GM19395 (cell line): ENCODE measurements at regions not wholly inside any gene's neighbourhood (a gene's known extent, or its start where the extent isn't known, plus 50 kb on each side); places are given as distances from the start of the nearest gene placed in this dataset.

Experiments used
- ATAC-seq: cut with Tn5 transposase; IDR thresholded peaks from one replicate; pipeline ENCODE4 v1.9.1; 2021; ENCODE audit warnings: mild to moderate bottlenecking, moderate library complexity; ENCODE audit not compliant: unreplicated experiment

DNA sequence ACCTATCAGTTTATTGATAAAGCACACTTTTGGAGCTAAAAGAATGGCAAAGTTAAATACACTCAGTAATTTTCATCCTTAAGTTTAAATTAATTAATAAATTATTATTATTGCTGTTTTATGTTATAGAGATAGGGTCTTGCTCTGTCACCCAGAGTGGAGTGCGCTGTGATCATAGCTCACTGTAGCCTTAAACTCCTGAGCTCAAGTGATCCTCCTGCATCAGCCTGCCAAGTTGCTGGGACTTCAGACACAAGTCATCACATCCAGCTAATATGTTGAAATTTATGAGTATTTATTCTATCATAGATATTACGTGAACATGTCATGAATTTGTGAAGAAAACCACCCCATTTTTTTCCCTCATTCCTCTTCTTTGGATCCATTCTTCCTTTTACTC lies 64.2 kb downstream of the GJA1 start:
- no peak for ATAC-seq

DNA sequence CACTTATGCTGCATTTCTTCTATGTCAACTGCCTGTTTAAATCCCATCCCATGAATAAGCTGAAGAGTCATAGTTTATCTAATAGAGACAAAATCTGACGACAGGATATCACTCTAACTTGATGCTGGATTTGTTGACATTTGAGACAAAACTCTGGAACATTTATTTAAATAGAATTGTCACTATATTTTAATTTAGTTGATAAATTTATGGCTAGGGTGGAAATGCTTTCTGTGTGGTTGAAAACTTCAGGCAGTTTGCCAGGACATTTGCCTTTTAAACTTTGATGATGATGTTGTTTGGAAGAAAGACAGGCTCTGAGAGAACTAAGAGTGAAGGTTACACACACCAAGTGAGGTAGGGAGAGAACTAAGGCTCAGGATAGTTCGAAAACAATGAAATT lies 68.1 kb downstream of the GJA1 start:
- no peak for ATAC-seq

DNA sequence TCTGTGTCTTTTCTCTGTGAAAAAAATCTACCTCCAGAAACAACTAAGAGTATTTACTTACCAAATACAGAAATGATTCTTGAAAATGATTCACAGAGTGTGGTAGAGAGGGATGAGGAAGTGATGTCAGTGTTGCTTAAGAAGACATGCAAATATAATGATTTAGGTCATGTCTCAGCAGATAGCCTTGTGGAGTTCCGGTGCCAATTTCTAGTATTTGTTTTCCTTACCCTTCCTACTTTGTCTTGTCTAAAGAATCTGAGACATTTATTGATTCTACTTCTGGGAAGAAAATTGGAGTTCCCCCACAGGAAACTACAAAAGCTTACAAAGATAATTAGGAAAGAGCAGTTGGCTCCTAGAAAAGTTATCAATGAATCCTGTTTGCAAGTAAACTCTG lies 68.8 kb downstream of the GJA1 start:
- ATAC-seq = no peak

DNA sequence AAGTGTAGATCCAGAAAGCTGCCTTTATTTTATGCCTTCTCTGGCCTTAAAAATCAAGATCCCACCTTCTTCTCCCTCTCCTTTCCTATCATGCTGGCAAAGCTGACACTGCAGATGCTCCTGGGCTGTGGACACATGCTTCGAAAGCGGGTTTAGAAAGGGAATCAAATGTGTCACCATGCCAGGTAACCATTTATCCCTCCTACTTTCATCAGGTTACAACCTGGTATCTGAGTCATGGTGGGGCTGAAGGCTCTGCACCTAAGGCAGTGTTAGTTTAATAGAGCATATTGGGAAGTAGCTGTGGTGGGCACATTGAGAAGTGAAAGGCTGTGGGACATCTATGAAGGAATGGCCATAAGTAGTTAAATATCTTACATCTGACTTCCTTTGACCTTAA lies 69.8 kb downstream of the GJA1 start:
- no peak for ATAC-seq

DNA sequence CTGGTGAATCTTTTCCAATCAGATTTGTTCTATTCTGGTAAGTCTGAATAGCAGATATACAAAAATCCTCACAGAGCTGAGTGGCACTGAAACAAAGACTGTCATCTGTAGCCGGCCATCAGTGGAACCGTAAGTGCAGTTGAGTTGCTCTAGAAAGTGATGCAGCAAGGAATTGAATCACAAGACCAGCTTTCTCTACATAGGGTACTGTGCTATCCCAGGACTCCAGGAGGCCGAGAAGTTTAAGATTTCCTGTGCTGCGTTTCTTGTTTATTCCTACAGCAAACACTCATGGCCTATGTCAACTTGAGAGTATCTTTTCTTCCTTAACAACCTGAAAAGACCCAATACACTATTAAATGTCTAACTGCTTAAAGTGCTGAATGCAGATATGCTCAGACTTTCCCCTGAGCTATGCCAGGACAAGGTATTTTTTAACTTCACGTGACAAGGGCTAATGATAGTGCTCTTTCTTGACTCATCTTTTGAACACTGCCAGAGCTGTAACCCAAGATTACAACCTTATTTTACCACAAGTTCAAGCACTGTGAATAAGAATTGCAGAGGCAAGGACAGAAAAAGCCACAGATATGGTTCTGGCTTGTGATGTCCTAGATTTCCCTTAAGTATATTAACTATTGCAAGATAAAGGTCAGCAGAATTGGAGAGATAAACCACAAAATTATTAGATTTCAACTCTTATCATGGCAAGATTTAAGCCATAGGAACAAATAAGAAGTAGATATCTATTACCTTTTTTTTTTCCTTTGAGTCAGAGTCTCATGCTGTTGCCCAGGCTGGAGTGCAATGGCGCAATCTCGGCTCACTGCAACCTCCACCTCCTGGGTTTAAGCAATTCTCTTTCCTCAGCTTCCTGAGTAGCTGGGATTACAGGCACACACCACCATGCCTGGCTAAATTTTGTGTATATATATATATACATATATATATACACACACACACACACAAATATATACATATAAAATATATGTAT lies 71.6 kb downstream of the GJA1 start:
- no peak for ATAC-seq

DNA sequence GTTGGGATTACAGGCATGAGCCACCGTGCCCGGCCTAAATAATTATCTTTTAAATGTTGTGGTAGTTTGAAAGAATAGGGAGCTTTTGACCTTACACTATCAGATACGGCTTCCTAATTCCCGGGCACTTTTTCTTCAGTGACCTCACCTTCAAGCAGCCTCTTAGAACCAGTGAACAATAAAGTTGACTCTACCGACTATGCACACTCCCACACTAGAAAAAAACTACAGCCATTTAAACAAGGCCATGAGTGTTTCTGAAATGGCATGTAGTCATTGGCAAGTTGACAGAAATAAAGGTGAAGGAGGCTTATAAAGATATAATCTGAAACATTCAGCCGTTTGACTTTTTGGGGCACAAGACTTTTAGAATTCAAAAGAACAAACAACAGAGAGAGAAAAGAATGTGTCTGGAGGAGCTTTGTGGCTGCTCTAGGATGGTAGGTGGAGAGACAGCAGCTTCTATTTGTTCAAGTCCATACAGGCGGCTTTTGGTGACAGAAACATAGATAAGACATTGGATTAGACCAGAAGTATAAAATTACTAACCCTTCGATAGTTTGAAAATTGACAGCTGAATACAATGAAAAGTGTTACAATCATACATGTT lies 75.2 kb downstream of the GJA1 start:
- no peak for ATAC-seq

DNA sequence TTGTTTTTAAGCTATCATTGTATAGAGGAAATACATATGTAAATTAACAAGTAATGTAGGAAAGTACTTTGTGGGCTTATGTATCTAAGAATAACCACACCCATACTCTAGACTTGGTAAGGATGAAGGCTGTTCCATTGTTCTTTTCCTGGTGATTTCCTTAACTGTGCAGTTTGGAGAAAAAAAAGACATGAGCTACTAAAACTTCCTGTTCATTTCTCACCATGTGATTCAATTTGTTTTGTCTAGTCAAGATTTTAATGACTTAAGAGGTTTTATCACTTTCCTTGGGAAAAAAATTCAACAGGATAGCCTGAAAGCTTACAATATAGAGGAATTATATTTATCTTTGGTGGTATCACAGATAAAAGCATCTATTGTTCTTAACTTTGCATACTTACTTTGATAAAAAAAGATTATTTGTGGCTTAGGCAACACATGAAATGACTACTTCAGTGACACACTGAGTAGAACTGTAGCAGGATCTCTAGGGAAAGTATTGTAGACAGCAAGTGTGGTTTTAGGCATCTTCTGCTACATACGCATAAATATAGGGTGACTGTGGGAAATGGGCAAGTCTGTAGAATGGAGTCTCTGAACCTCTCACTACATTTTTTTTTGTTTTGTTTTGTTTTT lies 80.3 kb downstream of the GJA1 start:
- no peak for ATAC-seq

DNA sequence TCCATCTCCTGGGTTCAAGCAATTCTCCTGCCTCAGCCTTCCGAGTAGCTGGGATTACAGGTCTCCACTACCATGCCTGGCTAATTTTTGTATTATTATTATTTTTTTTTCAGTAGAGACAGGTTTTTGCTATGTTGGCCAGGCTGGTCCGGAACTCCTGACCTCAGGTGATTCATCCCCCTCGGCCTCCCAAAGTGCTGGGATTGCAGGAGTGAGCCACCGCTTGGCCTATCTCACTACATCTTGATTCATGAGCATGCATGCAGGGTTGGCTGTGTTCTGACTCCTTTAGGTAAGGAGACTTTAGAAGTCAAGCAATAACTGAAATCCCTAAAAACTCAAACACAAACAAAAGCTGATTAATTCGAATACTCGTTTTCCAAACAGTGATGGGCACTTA lies 80.9 kb downstream of the GJA1 start:
- ATAC-seq = no peak

DNA sequence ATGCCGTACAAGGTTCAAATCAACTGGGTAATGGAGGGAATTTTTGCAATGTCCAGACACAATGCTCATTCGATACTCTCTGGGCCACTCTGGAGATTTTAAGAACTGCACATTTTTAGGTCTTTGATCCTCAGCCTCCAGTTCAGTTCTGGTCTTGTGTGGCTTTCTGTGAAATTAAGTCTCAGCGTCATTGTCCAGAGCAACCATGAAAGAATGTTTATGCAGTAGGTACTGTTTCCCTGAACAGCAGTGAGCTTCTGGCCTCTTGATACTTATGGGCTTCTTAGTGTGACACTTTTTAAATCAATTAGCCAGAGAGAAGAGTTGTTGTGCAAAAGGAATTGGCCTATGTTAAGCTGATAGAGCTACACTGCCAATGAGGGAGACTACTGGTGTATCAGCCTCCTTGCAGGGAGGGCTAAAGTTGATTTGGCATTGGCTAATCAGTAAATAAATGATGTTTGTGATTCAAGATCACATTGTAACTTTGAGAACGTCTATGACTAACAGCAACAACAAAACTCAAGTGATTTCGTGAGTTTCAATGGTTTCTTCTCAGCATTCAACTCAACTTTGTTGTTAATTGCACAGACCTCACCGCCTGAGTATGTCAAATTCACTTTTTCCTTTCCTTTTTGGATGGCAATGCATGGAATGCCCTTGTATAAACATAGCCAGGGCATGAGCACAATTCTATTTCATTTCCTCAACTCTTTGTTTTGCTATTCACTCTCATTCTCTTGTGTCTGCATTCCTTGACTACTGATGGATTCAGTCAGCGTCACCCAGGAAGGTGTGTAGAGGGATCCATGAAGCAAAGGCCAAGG lies 85.1 kb downstream of the GJA1 start:
- ATAC-seq = no peak

DNA sequence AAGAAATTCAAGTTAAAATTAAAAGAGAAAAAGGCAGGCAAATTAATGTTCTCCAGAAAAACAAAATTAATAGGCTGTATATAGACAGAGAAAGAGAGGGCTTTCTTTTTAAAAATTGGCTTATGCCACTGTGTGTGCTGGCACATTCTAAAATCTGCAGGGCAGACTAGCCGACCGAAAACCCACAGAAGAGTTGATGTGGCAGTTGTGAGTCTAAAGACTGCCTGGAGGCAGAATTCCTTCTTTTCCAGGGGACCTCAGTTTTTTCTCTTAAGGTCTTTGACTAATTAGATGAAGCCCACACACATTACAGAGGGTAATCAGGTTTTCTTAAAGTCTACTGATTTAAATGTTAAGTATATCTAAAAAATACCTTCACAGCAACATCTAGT lies 85.7 kb downstream of the GJA1 start:
- ATAC-seq = no peak

DNA sequence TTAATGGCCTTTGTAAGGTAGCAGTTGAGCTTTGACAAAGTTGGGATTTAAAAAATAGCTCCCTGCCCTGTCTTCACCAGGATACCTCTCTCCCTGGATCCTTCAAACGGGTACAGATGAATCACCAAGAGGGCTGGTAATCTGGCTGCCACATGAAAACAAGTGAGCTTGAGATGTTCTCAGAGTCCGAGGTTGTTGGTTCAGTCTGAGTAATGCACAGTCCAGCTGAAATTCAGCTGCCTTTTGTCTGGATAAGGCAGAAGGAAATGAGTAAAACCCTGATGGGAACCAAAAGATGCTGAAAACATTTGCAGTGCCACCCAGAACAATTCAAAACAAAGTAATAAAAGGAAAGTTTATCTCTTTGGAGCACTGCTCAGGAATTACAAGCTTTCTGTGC lies 86.8 kb downstream of the GJA1 start:
- ATAC-seq = no peak

DNA sequence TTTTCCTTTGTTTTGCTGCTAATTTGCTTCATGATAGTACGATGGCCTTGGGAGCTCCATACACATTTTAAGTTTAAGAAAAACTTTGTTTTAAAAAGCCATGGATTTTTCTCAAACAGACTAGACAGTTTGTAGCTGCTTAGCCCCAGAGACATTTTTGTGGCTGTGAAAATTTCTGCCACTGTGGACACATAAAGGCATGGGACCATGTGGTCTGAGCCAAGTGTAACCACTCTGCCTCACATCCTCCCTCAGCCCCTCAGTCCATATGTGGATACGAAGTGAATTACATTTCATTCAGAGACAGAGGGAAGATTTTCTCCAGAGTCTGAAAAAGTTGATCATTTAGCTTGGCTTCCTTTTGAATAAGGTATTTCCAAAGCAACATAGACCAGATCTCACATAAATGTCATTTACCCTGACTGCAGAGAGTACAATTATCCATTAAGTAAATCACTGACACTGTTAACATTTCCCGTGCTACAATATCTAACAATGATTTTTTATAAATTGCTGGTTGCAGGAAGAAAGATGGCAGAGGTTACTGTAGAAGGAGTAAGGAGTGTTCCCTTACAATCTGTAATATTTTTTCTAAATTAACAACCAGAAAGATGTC lies 87.4 kb downstream of the GJA1 start:
- ATAC-seq = no peak

DNA sequence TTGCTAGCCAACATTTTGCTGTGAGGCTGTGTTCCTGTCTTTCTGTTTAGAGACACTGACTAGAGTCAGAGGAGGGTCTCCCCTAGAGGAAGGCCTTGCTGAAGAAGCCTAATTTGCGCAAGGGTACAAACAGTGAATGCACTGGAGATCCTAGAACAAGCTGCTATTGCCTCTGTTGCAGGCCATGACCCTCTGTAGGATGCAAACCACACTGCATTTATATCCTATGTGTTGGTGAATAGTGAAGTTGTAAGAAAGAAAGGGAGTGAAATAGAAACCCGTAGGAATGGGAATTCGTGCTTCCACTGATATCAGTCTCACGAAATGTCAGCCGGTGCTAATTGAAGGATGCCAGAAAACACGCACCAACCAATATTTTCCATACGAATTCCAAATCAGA lies 88.2 kb downstream of the GJA1 start:
- no peak for ATAC-seq

DNA sequence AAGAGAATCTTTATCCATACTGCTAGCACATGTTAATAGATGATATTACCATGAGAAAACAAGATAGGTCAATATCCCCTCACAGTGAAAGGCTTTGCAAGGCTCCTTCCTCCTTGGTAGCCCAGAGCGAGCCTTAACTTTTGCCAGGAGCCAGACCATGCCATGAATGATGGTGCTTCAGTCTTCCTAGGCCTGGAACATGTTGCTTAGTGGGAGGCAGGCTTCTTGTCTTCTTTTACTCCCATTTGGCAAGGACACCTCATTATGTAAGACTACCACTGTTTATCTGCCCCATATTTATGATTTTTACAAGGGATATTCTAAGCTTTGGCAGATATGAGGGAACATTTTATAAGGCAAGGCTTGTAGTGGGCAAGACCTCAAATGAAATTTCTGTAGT lies 90.8 kb downstream of the GJA1 start:
- ATAC-seq = no peak

DNA sequence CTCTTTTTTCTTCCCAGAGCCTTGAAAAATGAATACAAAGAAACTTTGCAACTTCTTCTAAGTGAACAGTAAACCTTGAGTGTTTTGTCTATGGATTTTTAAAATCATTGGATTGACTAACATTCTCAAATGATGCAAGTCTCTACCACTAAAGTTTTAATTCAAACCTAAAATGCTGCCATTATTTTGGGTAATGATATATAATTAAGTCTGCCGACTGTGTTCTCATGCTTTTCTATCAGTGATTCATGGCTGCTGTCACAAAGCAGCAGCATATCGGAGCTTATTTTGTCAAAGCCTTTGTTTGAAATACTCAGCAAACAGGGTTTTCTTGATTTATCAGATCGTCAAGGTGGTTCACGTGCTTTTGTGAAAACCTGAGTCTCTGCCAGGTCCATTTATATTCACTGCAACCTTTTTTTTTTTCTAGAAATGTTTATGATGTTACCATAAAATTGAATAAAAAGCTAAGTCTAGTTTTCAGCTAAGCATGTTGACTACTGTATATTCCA lies 96.3 kb downstream of the GJA1 start:
- ATAC-seq = no peak

DNA sequence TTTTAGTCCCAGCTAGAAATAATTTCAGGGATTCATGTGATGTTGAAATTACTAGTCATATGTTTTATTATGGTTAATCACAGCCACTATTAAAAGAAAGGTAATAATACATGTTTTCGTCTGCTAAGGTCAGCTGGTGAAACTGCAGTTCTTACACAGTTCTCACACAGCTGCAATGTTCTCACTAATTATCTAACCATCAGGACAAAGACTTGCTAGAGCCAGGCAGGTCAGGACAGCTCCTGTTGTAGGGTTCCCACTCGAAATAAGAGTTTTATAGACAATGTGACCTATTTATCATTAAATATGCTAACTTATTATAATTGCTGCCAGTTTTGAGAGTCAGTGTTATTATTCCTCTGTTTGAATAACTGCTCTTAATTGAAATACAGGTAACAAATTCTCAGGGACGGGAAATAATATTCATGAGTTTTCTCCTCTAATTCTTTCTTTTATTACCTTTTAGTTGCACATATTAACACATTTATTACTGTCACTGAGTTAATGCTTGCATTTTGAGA lies 97.9 kb downstream of the GJA1 start:
- no peak for ATAC-seq

DNA sequence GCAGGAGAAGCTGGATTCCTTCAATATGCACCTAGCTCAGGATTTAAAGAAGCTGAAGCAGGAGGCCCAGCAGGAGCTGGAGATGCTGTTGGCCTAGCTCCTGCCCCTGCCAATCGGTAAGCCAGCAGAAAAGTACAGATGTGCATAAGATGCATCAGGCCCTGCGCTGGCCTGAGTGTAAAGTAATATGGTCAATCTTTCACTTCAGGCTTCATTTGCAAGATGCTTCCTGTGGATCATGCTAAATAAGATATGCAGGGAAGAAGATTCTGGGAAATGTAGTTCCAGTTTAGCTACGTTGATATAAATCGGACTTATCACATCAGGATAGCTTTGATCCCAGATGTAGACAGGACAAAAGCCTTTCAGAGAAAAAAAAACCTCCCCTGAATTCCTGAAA lies 100.3 kb downstream of the GJA1 start:
- ATAC-seq = no peak

DNA sequence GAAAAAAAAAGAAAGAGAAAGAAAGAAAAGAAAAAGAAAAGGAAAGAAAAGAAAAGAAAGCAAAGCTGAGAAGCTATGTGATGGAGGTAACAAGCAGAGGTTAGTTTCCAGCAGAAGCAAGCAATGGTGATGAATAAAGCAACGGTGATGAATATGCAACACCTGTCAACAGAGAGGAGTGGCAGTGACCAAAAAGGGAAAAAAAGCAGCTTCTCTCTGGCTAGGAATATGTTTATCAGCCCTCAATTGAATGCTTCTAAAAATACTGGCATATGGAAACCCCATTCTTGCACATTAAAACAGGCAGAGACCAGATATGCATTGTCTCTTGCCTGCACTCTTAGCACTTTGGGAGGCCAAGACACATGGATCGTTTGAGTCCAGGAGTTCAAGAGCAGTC lies 100.9 kb downstream of the GJA1 start:
- no peak for ATAC-seq

DNA sequence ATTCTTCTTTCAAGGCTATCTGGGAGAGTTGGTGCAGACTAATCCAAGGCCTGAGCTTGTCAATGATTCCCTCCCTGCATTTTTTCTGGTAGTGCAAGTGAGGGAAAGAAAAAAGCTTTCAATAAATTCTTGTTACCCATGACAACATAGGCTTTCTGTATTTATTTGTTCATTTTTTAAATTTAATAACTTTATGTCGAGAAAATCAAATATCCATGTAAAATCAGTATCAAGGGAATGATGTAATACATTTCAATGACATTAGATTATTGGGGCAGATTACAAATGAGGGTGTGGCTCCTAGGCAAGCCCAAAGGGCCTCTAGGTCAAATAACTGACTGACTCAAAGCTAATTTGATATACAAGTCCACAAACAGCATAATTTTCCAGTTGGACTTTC lies 104.0 kb downstream of the GJA1 start:
- no peak for ATAC-seq

DNA sequence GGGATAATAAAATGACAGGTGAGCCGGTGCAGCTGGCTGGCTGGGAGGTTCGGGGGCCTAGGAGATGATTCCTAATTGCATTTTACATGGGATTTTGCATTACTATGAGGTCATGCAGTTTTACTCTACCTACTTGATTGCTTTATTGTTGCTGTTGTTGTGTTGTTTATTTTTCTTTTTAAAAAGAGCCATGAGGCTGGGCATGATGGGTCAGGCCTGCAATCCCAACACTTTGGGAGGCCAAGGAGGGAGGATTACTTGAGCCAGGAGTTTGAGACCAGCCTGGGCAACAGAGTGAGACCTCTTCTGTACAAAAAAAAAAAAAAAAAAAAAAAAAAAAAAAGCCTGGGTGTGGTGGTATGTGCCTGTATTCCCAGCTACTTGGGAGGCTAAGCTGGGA lies 104.8 kb downstream of the GJA1 start:
- ATAC-seq = no peak
